DOHH2 (cell line): ENCODE measurements at regions not wholly inside any gene's neighbourhood (a gene's known extent, or its start where the extent isn't known, plus 50 kb on each side); places are given as distances from the start of the nearest gene placed in this dataset.

Source experiments
- H3F3A ChIP-seq: fragments of 200-600 bp; sonication (generic), shearing (Covaris generic); 2 replicates; pipeline ENCODE4 v1.6.0; 2016; ENCODE audit warnings: antibody characterized with exemption, mild to moderate bottlenecking; ENCODE audit not compliant: control insufficient read depth, insufficient read depth
- H3K27ac ChIP-seq: fragments of 200-600 bp; sonication (generic); 2 replicates; pipeline ENCODE4 v1.5.1; 2014; ENCODE audit warnings: low read depth, mild to moderate bottlenecking, low read length, moderate library complexity
- H3K27me3 ChIP-seq: fragments of 200-600 bp; sonication (generic); 2 replicates; pipeline ENCODE4 v1.6.1; 2014; ENCODE audit warnings: mild to moderate bottlenecking, low read length, mixed read lengths; ENCODE audit not compliant: control insufficient read depth
- H3K36me3 ChIP-seq: fragments of 200-600 bp; sonication (generic); 2 replicates; pipeline ENCODE4 v1.6.1; 2014; ENCODE audit warnings: mild to moderate bottlenecking, low read length, moderate library complexity, mixed read lengths; ENCODE audit not compliant: control insufficient read depth
- H3K4me1 ChIP-seq: fragments of 200-600 bp; sonication (generic); 2 replicates; pipeline ENCODE4 v1.6.1; 2014; ENCODE audit warnings: mild to moderate bottlenecking, low read length, mixed read lengths; ENCODE audit not compliant: control insufficient read depth
- H3K4me2 ChIP-seq: fragments of 200-600 bp; sonication (generic); 2 replicates; pipeline ENCODE4 v1.6.0; 2014; ENCODE audit warnings: mild to moderate bottlenecking, low read length, moderate library complexity
- H3K4me3 ChIP-seq: fragments of 200-600 bp; sonication (generic); 2 replicates; pipeline ENCODE4 v1.5.1; 2014; ENCODE audit warnings: mild to moderate bottlenecking, low read length, mixed read lengths
- H3K79me2 ChIP-seq: fragments of 200-600 bp; sonication (generic); 2 replicates; pipeline ENCODE4 v1.6.1; 2014; ENCODE audit warnings: mild to moderate bottlenecking, low read length, mixed read lengths; ENCODE audit not compliant: control insufficient read depth
- H3K9me2 ChIP-seq: fragments of 200-600 bp; sonication (generic); replicated peaks from 2 replicates; pipeline ENCODE4 v1.6.1; 2014; ENCODE audit warnings: mild to moderate bottlenecking, low read length, mixed read lengths; ENCODE audit not compliant: control insufficient read depth
- H3K9me3 ChIP-seq: fragments of 200-600 bp; sonication (generic); 2 replicates; pipeline ENCODE4 v1.6.1; 2014; ENCODE audit warnings: antibody characterized with exemption, low read length, mixed read lengths; ENCODE audit not compliant: control insufficient read depth, insufficient read depth
- H4K20me1 ChIP-seq: fragments of 200-600 bp; sonication (generic); 2 replicates; pipeline ENCODE4 v1.6.0; 2014; ENCODE audit warnings: low read depth, mild to moderate bottlenecking, antibody characterized with exemption, low read length, moderate library complexity; ENCODE audit not compliant: control insufficient read depth, insufficient read depth
- CTCF ChIP-seq: fragments of 200-600 bp; sonication (generic); IDR thresholded peaks from one replicate; pipeline ENCODE4 v1.5.1; 2014; ENCODE audit warnings: antibody characterized with exemption, mild to moderate bottlenecking, low read depth, low read length; ENCODE audit not compliant: poor library complexity, severe bottlenecking
- EZH2phosphoT487 ChIP-seq: fragments of 200-600 bp; sonication (generic); IDR thresholded peaks from 2 replicates; pipeline ENCODE4 v1.6.1; 2017; ENCODE audit warnings: borderline replicate concordance, mild to moderate bottlenecking, antibody characterized with exemption, low read length, moderate library complexity, mixed read lengths

GRCh38 chr11:15599376-15599775 lies 484.7 kb downstream of the INSC start:
- no peaks in the 10 kb centered on the region for H3K79me2 ChIP-seq
- no peaks in the 10 kb centered on the region for H3K36me3 ChIP-seq

GRCh38 chr11:15602047-15602446 lies 487.3 kb downstream of the INSC start:
- Histone ChIP-seq H3K9me2 (no peaks in the 10 kb centered on the region), H3K4me1 (no peaks in the 10 kb centered on the region), H3K36me3 (no peaks in the 10 kb centered on the region), H3K4me2 (no peak overlapping the region), H3K9me3 (no peaks in the 10 kb centered on the region), H3K4me3 (no peak overlapping the region), H3K27ac (no peak overlapping the region), H4K20me1 (no peaks in the 10 kb centered on the region), H3F3A (no peaks in the 10 kb centered on the region), H3K27me3 (no peaks in the 10 kb centered on the region), H3K79me2 (no peaks in the 10 kb centered on the region)
- TF ChIP-seq EZH2phosphoT487 (no peak), CTCF (no peak)

More at GRCh38 chr11:15599376-15599775, 484.7 kb downstream of the INSC start:
- TF ChIP-seq EZH2phosphoT487 = no peak
- TF ChIP-seq CTCF = no peak
- H3K9me3 ChIP-seq = no peaks in the 10 kb centered on the region
- H3K4me3 ChIP-seq = no peak overlapping the region
- H3F3A ChIP-seq = no peaks in the 10 kb centered on the region
- H3K9me2 ChIP-seq = no peaks in the 10 kb centered on the region
- H3K27me3 ChIP-seq = no peaks in the 10 kb centered on the region
- no peak overlapping the region for H3K4me2 ChIP-seq
- no peaks in the 10 kb centered on the region for H4K20me1 ChIP-seq
- H3K27ac ChIP-seq = no peak overlapping the region
- H3K4me1 ChIP-seq = no peaks in the 10 kb centered on the region

GRCh38 chr11:15602785-15603567 lies 488.3 kb downstream of the INSC start:
- Histone ChIP-seq H3K27ac (no peak overlapping the region), H3K36me3 (no peaks in the 10 kb centered on the region), H3K9me3 (no peaks in the 10 kb centered on the region), H3K9me2 (no peaks in the 10 kb centered on the region), H4K20me1 (no peaks in the 10 kb centered on the region), H3K27me3 (no peaks in the 10 kb centered on the region), H3K4me2 (no peak overlapping the region), H3K79me2 (no peaks in the 10 kb centered on the region), H3K4me3 (no peak overlapping the region), H3K4me1 (no peaks in the 10 kb centered on the region), H3F3A (no peaks in the 10 kb centered on the region)
- TF ChIP-seq EZH2phosphoT487 = no peak
- no peak for TF ChIP-seq CTCF
